ENCODE measurements at regions not wholly inside any gene's neighbourhood (a gene's known extent, or its start where the extent isn't known, plus 50 kb on each side); places are given as distances from the start of the nearest gene placed in this dataset.

DNA sequence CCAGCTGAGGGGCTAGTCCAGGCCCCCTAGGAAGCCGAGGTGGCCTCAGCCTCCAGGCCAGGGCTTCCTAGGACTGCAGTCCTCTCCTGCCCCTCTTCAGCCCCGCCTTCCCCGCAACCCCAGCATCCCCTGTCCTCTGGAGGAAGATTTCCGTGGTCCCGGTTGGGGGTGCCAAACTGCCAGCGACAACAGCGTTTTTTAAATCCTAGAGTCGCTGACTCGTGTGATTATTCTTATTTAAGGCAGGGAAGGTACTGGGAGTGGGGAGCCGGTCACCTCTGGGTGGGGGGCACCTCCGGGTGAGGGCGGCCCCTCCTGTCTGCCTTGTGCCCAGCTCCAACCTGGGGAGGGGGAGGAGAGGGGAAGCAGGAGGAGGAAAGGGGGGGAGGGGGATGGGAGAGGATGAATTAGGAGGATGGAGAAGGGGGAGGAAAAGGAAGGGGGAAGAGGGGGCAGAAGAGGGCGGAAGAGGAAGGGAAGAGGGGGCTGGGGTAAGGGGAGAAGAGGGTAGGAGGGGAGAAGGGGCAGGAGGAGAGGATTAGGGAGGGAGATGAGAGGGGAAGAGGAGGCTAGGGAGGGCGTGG is 173.1 kb upstream of the IER5L start:
- Histone ChIP-seq H3K27me3 (replicated peaks; ENCODE audit: insufficient read depth, low read depth, low read length, poor library complexity) (no peaks in the 10 kb centered on the region), H3K27ac (ENCODE audit: low read depth, low read length, poor library complexity, severe bottlenecking) (peak overlapping the region; percentile 69), H3K36me3 (ENCODE audit: insufficient read depth, low read length, poor library complexity, severe bottlenecking) (no peaks in the 10 kb centered on the region), H3K4me1 (ENCODE audit: insufficient read depth, low read length, poor library complexity, severe bottlenecking) (peaks cover 26% of the 10 kb centered on the region), H3K9me3 (ENCODE audit: low read depth, low read length, poor library complexity, severe bottlenecking) (peaks cover 5% of the 10 kb centered on the region), H3K4me3 (ENCODE audit: low read depth, low read length, poor library complexity, severe bottlenecking) (peak overlapping the region; percentile 56)
- POLR2A ChIA-PET (ENCODE audit: low non-redundant PET), result no interaction called here
- BruUV-seq (replicated peaks), result no TSS peak
- peak; percentile 73 for DNase-seq (ENCODE audit: low spot score)
- CTCF ChIA-PET, result no interaction called here
- intact Hi-C loops (cut with micrococcal nuclease; ENCODE audit: unreplicated experiment), result no loop called here
- TF ChIP-seq EZH2 (IDR thresholded peaks at IDR 0.05; ENCODE audit: borderline replicate concordance, low read depth, low read length, poor library complexity, severe bottlenecking), result no peak
- TF ChIP-seq, protein P1, sequence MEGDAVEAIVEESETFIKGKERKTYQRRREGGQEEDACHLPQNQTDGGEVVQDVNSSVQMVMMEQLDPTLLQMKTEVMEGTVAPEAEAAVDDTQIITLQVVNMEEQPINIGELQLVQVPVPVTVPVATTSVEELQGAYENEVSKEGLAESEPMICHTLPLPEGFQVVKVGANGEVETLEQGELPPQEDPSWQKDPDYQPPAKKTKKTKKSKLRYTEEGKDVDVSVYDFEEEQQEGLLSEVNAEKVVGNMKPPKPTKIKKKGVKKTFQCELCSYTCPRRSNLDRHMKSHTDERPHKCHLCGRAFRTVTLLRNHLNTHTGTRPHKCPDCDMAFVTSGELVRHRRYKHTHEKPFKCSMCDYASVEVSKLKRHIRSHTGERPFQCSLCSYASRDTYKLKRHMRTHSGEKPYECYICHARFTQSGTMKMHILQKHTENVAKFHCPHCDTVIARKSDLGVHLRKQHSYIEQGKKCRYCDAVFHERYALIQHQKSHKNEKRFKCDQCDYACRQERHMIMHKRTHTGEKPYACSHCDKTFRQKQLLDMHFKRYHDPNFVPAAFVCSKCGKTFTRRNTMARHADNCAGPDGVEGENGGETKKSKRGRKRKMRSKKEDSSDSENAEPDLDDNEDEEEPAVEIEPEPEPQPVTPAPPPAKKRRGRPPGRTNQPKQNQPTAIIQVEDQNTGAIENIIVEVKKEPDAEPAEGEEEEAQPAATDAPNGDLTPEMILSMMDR (conservative IDR thresholded peaks at IDR 0.05; ENCODE audit: low read depth, low read length), result peak; percentile 39

DNA sequence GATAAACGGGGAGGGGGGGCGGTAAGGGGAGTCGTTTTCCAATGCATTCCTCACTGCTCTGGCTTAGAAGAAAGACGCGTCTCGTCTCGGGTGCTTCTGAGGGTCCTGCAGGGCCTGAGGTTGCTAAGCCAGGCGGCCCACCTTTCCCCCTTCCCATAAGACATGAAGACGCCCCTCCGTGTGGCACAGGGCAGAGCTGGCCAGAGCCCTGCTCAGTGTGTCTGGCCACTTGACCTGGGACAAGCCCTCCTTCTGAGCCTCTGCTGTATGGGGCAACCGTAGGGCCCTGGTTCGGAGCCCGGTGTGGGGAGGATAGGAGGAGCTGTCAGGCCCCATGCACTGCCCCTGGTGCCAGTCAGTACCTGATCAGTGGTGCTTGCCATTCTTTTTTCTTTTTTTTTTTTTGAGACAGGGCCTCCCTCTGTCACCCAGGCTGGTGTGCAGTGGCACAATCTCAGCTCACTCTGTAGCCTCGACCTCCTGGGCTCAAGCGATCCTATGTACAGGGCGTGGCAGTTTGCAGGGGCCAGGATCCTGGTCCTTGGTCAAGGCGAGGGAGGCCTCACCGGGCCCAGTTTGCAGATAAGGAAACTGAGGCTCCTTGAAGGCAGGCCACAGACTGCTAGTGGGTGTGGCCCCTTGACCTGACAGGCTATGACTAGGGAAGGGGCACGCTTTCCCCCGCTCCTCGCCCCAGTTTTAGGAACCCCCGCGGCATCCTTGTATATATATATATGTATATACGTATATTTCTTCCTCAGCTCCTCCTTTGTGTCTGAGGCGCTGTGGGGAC is 172.3 kb upstream of the IER5L start:
- BruUV-seq (replicated peaks), result no TSS peak
- Histone ChIP-seq H3K27ac (ENCODE audit: low read depth, low read length, poor library complexity, severe bottlenecking) (peak overlapping the region; percentile 69), H3K9me3 (ENCODE audit: low read depth, low read length, poor library complexity, severe bottlenecking) (peaks cover 1% of the 10 kb centered on the region), H3K36me3 (ENCODE audit: insufficient read depth, low read length, poor library complexity, severe bottlenecking) (no peaks in the 10 kb centered on the region), H3K4me1 (ENCODE audit: insufficient read depth, low read length, poor library complexity, severe bottlenecking) (peaks cover 26% of the 10 kb centered on the region), H3K4me3 (ENCODE audit: low read depth, low read length, poor library complexity, severe bottlenecking) (no peak overlapping the region), H3K27me3 (replicated peaks; ENCODE audit: insufficient read depth, low read depth, low read length, poor library complexity) (no peaks in the 10 kb centered on the region)
- ChIA-PET POLR2A (ENCODE audit: low non-redundant PET) (no interaction called here), CTCF (no interaction called here)
- TF ChIP-seq, protein P1 (conservative IDR thresholded peaks at IDR 0.05; ENCODE audit: low read depth, low read length), result no peak
- TF ChIP-seq EZH2 (IDR thresholded peaks at IDR 0.05; ENCODE audit: borderline replicate concordance, low read depth, low read length, poor library complexity, severe bottlenecking), result no peak
- no peak for DNase-seq (ENCODE audit: low spot score)
- intact Hi-C loops (cut with micrococcal nuclease; ENCODE audit: unreplicated experiment), result no loop called here

DNA sequence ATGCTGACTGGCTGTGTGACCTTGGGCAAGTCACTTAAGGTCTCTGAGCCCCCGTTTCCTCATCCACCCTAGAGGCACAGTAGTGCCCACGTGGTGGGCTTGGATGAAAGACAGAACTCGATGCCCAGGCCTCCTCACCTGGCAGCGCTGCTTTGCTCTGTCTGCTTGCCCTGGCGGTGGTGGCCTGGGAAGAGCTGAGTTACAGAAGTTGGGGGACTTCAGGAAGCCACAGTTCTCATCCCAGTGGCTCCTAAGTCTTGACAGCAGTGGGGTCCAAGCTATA is 171.5 kb upstream of the IER5L start:
- Histone ChIP-seq H3K27me3 (replicated peaks; ENCODE audit: insufficient read depth, low read depth, low read length, poor library complexity) (no peaks in the 10 kb centered on the region), H3K36me3 (ENCODE audit: insufficient read depth, low read length, poor library complexity, severe bottlenecking) (no peaks in the 10 kb centered on the region), H3K4me3 (ENCODE audit: low read depth, low read length, poor library complexity, severe bottlenecking) (no peak overlapping the region), H3K27ac (ENCODE audit: low read depth, low read length, poor library complexity, severe bottlenecking) (no peak overlapping the region), H3K9me3 (ENCODE audit: low read depth, low read length, poor library complexity, severe bottlenecking) (no peaks in the 10 kb centered on the region), H3K4me1 (ENCODE audit: insufficient read depth, low read length, poor library complexity, severe bottlenecking) (peaks cover 26% of the 10 kb centered on the region)
- no TSS peak for BruUV-seq (replicated peaks)
- ChIA-PET POLR2A (ENCODE audit: low non-redundant PET) (no interaction called here), CTCF (no interaction called here)
- no peak for TF ChIP-seq EZH2 (IDR thresholded peaks at IDR 0.05; ENCODE audit: borderline replicate concordance, low read depth, low read length, poor library complexity, severe bottlenecking)
- TF ChIP-seq, protein P1 (conservative IDR thresholded peaks at IDR 0.05; ENCODE audit: low read depth, low read length), result no peak
- DNase-seq (ENCODE audit: low spot score), result no peak
- intact Hi-C loops (cut with micrococcal nuclease; ENCODE audit: unreplicated experiment), result no loop called here
